Ishikawa (cell line): ENCODE measurements at regions not wholly inside any gene's neighbourhood (a gene's known extent, or its start where the extent isn't known, plus 50 kb on each side); places are given as distances from the start of the nearest gene placed in this dataset.

Experiments
- CEBPB ChIP-seq: IDR thresholded peaks from 2 replicates; pipeline ENCODE4 v1.6.1; 2012
- CREB1 ChIP-seq: IDR thresholded peaks from 2 replicates; pipeline ENCODE4 v1.6.1; 2012; ENCODE audit warnings: low read depth
- EP300 ChIP-seq: IDR thresholded peaks from 2 replicates; pipeline ENCODE4 v1.6.1; 2012; ENCODE audit warnings: borderline replicate concordance
- RAD21 ChIP-seq: IDR thresholded peaks from 2 replicates; pipeline ENCODE4 v1.6.1; 2012; ENCODE audit warnings: low read depth
- TAF1 ChIP-seq: IDR thresholded peaks from 2 replicates; pipeline ENCODE4 v1.6.1; 2012; ENCODE audit warnings: low read depth, mild to moderate bottlenecking
- TCF12 ChIP-seq: IDR thresholded peaks from 2 replicates; pipeline ENCODE4 v1.6.1; 2012; ENCODE audit warnings: low read depth
- YY1 ChIP-seq: IDR thresholded peaks from 2 replicates; pipeline ENCODE4 v1.6.1; 2012; ENCODE audit warnings: low read depth
- TF ChIP-seq, protein P1 (sequence below): IDR thresholded peaks from 2 replicates; pipeline ENCODE4 v1.6.1; 2012
- TF ChIP-seq, protein P2 (sequence below): IDR thresholded peaks from 2 replicates; pipeline ENCODE4 v1.6.1; 2012
- TF ChIP-seq, protein P3 (sequence below): IDR thresholded peaks from 2 replicates; pipeline ENCODE4 v1.6.1; 2012; ENCODE audit warnings: low read depth, mild to moderate bottlenecking

DNA sequence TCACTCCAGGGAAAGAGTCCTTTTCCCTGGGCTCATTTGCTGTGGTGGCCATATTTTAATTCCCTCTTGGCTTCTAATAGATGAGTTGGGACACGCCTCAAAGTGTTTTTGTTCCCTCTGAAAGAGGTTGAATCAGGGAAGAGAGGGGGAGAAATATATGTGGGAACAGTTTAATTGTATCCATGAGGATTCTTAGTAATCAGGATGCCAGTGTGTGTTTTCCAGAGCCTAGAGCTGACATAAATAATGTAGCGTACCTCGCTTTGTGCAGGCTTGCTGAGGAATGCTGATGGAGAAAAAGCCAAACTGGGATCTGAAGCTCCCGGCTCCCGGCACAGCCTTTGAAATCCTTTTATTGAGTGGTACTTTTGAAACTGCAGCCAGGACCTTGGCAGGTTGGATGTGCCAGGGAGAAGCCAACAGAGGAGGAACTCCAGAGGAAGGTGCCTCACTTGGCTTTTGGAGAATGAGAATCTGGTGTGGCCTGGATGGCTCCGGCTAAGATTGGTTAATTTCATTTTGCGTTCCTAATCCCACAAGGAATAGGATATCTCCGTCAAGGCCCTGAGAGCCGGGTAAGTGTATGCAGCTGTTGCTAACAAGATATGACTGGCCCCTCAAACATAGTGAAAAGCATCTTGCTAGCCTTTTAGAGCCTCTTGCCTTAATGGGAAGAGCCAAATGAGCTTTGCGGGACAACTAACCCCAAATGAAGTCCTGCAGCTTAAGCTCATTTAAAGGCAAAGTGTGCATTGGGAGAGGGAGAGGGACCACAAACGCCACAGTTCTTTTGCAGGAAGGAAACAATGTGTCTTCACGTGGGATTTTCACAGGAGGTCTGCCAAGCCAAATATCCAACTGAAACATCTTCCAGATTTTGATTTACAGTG, 471.1 kb upstream of the WWC1 start:
- TF ChIP-seq CEBPB (no peak), YY1 (no peak), TCF12 (no peak), CREB1 (no peak), EP300 (no peak), TAF1 (no peak), RAD21 (no peak)
- TF ChIP-seq, protein P1, sequence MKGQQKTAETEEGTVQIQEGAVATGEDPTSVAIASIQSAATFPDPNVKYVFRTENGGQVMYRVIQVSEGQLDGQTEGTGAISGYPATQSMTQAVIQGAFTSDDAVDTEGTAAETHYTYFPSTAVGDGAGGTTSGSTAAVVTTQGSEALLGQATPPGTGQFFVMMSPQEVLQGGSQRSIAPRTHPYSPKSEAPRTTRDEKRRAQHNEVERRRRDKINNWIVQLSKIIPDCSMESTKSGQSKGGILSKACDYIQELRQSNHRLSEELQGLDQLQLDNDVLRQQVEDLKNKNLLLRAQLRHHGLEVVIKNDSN: no peak
- TF ChIP-seq, protein P2, sequence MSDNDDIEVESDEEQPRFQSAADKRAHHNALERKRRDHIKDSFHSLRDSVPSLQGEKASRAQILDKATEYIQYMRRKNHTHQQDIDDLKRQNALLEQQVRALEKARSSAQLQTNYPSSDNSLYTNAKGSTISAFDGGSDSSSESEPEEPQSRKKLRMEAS: no peak
- TF ChIP-seq, protein P3, sequence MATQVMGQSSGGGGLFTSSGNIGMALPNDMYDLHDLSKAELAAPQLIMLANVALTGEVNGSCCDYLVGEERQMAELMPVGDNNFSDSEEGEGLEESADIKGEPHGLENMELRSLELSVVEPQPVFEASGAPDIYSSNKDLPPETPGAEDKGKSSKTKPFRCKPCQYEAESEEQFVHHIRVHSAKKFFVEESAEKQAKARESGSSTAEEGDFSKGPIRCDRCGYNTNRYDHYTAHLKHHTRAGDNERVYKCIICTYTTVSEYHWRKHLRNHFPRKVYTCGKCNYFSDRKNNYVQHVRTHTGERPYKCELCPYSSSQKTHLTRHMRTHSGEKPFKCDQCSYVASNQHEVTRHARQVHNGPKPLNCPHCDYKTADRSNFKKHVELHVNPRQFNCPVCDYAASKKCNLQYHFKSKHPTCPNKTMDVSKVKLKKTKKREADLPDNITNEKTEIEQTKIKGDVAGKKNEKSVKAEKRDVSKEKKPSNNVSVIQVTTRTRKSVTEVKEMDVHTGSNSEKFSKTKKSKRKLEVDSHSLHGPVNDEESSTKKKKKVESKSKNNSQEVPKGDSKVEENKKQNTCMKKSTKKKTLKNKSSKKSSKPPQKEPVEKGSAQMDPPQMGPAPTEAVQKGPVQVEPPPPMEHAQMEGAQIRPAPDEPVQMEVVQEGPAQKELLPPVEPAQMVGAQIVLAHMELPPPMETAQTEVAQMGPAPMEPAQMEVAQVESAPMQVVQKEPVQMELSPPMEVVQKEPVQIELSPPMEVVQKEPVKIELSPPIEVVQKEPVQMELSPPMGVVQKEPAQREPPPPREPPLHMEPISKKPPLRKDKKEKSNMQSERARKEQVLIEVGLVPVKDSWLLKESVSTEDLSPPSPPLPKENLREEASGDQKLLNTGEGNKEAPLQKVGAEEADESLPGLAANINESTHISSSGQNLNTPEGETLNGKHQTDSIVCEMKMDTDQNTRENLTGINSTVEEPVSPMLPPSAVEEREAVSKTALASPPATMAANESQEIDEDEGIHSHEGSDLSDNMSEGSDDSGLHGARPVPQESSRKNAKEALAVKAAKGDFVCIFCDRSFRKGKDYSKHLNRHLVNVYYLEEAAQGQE: no peak
